Thyroid gland (tissue), 4 donors: ENCODE measurements at regions not wholly inside any gene's neighbourhood (a gene's known extent, or its start where the extent isn't known, plus 50 kb on each side); places are given as distances from the start of the nearest gene placed in this dataset.

ENCODE experiments used
- DNase-seq, 2 donors: peaks; one replicate each; pipeline ENCODE4 v3.0.0-alpha.2; 2019
- H3K27ac ChIP-seq, 3 donors: fragments of 200-600 bp; sonication (generic); 1 replicate in 2 of 3; 2 replicates in 1 of 3; pipeline ENCODE4 v1.5.1; 2016 to 2019; ENCODE audit warnings: mild to moderate bottlenecking in 1 of 3, moderate library complexity in 1 of 3
- H3K27me3 ChIP-seq: fragments of 200-600 bp; sonication (generic); one replicate; pipeline ENCODE4 v1.5.1; 2019
- H3K36me3 ChIP-seq, 2 donors: fragments of 200-600 bp; sonication (generic); one replicate each; pipeline ENCODE4 v1.5.1; 2016 to 2019
- H3K4me1 ChIP-seq, 2 donors: fragments of 200-600 bp; sonication (generic); one replicate each; pipeline ENCODE4 v1.5.1; 2017 to 2019
- H3K4me3 ChIP-seq, 3 donors: fragments of 200-600 bp; sonication (generic); replicated peaks in 1 of 3; 1 replicate in 2 of 3; 2 replicates in 1 of 3; pipeline ENCODE4 v1.5.1; 2016; ENCODE audit warnings: mild to moderate bottlenecking in 1 of 3
- H3K9me3 ChIP-seq: fragments of 200-600 bp; sonication (generic); one replicate; pipeline ENCODE4 v1.5.1; 2017
- POLR2A ChIP-seq, 2 donors: fragments of 450-650 bp; IDR thresholded peaks; one replicate each; pipeline ENCODE4 v1.6.1; 2017; ENCODE audit warnings: antibody characterized with exemption in 2 of 2, mild to moderate bottlenecking in 2 of 2, moderate library complexity in 1 of 2
- WGBS, 2 donors: methylation state at CpG; one replicate each; pipeline ENCODE4 v1.1.5; 2017; 5-methylcytosine and 5-hydroxymethylcytosine counted together
- intact Hi-C: fragments of 100-400 bp; cut with DNase I; formaldehyde crosslinking; loops from one replicate; pipeline ENCODE4 v1.15.1; 2023
- TF ChIP-seq, protein P1 (sequence below), 6 experiments: fragments of 200-600 bp in 3 of 6; fragments of 450-650 bp in 3 of 6; sonication (generic) in 3 of 6; IDR thresholded peaks; one replicate each; pipeline ENCODE4 v1.5.1; 2016 to 2019; ENCODE audit warnings: antibody characterized with exemption in 6 of 6, mild to moderate bottlenecking in 2 of 6, inconsistent platforms in 1 of 6, moderate library complexity in 1 of 6

GRCh38 chr4:14335872-14336271 is 666.4 kb upstream of the CPEB2 start:
- Histone ChIP-seq H3K9me3 (no peaks in the 10 kb centered on the region), H3K36me3 (no peaks in the 10 kb centered on the region), H3K27ac (no peak overlapping the region), H3K4me1 (no peaks in the 10 kb centered on the region), H3K4me3 (no peak overlapping the region), H3K27me3 (no peaks in the 10 kb centered on the region)
- no peak for DNase-seq
- 90 to 92% methylated on average over 3 of the region's 3 CpGs for WGBS, 2 donors
- no peak for TF ChIP-seq POLR2A (IDR thresholded peaks at IDR 0.05)
- TF ChIP-seq, protein P1, sequence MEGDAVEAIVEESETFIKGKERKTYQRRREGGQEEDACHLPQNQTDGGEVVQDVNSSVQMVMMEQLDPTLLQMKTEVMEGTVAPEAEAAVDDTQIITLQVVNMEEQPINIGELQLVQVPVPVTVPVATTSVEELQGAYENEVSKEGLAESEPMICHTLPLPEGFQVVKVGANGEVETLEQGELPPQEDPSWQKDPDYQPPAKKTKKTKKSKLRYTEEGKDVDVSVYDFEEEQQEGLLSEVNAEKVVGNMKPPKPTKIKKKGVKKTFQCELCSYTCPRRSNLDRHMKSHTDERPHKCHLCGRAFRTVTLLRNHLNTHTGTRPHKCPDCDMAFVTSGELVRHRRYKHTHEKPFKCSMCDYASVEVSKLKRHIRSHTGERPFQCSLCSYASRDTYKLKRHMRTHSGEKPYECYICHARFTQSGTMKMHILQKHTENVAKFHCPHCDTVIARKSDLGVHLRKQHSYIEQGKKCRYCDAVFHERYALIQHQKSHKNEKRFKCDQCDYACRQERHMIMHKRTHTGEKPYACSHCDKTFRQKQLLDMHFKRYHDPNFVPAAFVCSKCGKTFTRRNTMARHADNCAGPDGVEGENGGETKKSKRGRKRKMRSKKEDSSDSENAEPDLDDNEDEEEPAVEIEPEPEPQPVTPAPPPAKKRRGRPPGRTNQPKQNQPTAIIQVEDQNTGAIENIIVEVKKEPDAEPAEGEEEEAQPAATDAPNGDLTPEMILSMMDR (IDR thresholded peaks at IDR 0.05), result no peak
- intact Hi-C loops, result no loop called here

DNA sequence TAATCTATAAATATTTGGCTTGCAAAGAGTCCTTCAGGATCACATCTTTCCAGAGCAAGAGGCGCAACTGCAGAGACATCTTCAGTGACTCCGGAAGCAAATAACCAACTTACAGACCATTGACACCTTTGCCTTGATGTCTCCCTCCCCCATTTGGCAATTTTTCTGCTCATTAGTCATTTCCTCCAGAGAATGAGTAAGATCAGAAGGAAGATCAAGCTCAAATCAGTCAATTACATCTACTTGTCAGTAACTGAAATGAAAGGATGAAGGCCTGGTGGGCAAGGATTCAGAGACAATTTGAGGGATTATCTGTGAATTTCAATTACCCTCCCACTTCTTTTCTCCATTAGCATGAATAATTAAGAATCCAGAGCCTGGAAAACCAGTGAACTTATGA is 665.6 kb upstream of the CPEB2 start:
- no peak overlapping the region for H3K4me3 ChIP-seq
- no peak overlapping the region for H3K27ac ChIP-seq
- H3K36me3 ChIP-seq, result no peaks in the 10 kb centered on the region
- intact Hi-C loops, result no loop called here
- 46 to 78% methylated on average over 2 of the region's 2 CpGs for WGBS, 2 donors
- H3K4me1 ChIP-seq, result no peaks in the 10 kb centered on the region
- TF ChIP-seq, protein P1 (IDR thresholded peaks at IDR 0.05), result no peak
- TF ChIP-seq POLR2A (IDR thresholded peaks at IDR 0.05), result no peak
- H3K27me3 ChIP-seq, result no peaks in the 10 kb centered on the region
- no peaks in the 10 kb centered on the region for H3K9me3 ChIP-seq
- DNase-seq, result no peak

DNA sequence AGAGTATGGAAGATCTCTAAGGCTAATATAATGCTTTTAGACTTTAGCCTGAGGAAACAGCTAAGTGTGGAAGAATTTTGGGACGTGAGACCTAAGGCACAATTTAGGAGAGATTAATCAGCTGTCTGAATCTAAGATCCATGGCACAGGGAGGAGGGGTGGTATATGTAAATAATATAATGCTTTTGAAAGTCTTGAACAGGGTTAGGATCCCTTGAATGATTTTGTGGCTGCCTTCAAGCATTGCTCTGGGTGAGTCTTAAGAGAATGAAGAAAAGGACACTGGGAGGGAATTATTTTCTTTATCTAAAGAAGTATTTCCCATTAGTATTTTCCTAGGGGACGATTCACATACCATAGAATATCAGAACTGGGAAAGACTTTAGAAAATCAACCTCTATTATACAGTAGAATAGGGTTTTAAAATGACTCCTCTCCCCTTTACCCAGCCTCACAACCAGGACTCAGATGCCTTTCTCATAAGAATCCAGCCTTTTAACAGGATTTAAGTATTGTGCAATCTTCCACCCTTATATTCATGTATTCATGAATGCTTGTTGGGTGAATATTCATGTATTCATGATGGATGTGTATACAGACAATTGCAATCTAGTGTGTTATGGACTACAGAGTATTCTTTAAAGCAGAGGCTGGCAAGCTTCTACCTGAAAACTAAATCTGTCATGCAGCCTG is 664.2 kb upstream of the CPEB2 start:
- 54 to 58% methylated on average over 2 of the region's 2 CpGs for WGBS, 2 donors

GRCh38 chr4:14338585-14339265 is 663.6 kb upstream of the CPEB2 start:
- H3K4me1 ChIP-seq, result no peaks in the 10 kb centered on the region
- H3K9me3 ChIP-seq, result no peaks in the 10 kb centered on the region
- intact Hi-C loops, result no loop called here
- no peak for DNase-seq
- WGBS, 2 donors, result 66 to 74% methylated on average over 4 of the region's 4 CpGs
- no peak overlapping the region for H3K27ac ChIP-seq
- TF ChIP-seq, protein P1 (IDR thresholded peaks at IDR 0.05), result no peak
- no peak for TF ChIP-seq POLR2A (IDR thresholded peaks at IDR 0.05)
- no peak overlapping the region for H3K4me3 ChIP-seq
- no peaks in the 10 kb centered on the region for H3K36me3 ChIP-seq
- H3K27me3 ChIP-seq, result no peaks in the 10 kb centered on the region

More for the DNA sequence above, 664.2 kb upstream of the CPEB2 start:
- H3K27me3 ChIP-seq, result no peaks in the 10 kb centered on the region
- no peak for DNase-seq
- no peak overlapping the region for H3K4me3 ChIP-seq
- intact Hi-C loops, result no loop called here
- TF ChIP-seq, protein P1 (IDR thresholded peaks at IDR 0.05), result no peak
- H3K36me3 ChIP-seq, result no peaks in the 10 kb centered on the region
- no peaks in the 10 kb centered on the region for H3K9me3 ChIP-seq
- H3K4me1 ChIP-seq, result no peaks in the 10 kb centered on the region
- H3K27ac ChIP-seq, result no peak overlapping the region

GRCh38 chr4:14339715-14340114 is 662.6 kb upstream of the CPEB2 start:
- no peak overlapping the region for H3K27ac ChIP-seq
- H3K9me3 ChIP-seq, result no peaks in the 10 kb centered on the region
- TF ChIP-seq, protein P1 (IDR thresholded peaks at IDR 0.05), result no peak
- no peak for TF ChIP-seq POLR2A (IDR thresholded peaks at IDR 0.05)
- H3K4me3 ChIP-seq, result no peak overlapping the region
- intact Hi-C loops, result no loop called here
- no peaks in the 10 kb centered on the region for H3K27me3 ChIP-seq
- DNase-seq, result no peak
- H3K4me1 ChIP-seq, result no peaks in the 10 kb centered on the region
- no peaks in the 10 kb centered on the region for H3K36me3 ChIP-seq
- 83 to 86% methylated on average over 5 of the region's 5 CpGs for WGBS, 2 donors
